Tongue (tissue), 1 donor: ENCODE measurements at regions not wholly inside any gene's neighbourhood (a gene's known extent, or its start where the extent isn't known, plus 50 kb on each side); places are given as distances from the start of the nearest gene placed in this dataset.
"Not testable (repeated sequence)": the region's sequence is repeated elsewhere in the genome, so short reads cannot be mapped to it uniquely, and the experiment has no call there.

ENCODE experiments used
- DNase-seq: peaks from one replicate; pipeline ENCODE4 v3.0.0-alpha.2; 2015

DNA sequence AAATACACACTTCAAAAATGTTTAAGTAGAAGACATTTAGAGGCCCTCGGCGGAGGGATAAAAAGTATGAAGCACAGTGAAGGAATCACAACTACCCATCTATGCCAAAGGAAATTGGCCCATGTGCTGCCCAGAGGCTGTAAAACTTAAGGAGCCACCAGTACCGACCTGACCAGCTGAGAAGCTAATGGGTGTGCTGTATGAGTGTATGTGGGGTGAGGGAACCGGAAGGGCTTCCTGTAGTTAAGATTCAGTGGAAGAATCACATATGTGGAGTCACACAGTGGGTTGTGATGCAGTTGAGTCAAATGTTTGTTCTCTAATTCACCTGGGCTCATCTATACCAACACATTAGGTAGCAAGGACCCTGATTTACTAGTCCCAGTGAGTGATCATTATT lies 516.0 kb upstream of the IL12A start:
- no peak for DNase-seq

DNA sequence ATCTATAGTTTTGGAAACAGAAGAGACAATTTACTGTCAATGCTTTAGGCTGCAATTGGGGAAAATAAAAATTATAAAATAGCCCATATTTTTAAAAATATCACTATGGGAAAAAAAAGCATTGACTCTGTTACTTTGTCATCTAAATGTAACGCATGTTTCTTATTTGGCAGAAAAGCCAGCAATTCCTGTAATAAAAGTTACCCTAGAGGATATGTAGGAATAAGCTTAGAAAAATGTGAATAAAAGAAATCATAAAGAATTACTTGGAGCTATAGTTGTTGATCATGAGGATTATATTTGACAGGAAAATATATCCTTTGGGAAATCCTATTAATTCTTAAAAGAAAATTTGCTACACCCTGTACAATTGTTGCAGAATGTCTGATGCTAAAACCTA lies 515.4 kb upstream of the IL12A start:
- DNase-seq, result peak; percentile 17

- DNase-seq, result no peak
These were observed 508.6 kb upstream of the IL12A start for GRCh38 chr3:159480046-159480445.

- DNase-seq, result no peak
These were observed 506.2 kb upstream of the IL12A start for GRCh38 chr3:159482241-159482993.

DNA sequence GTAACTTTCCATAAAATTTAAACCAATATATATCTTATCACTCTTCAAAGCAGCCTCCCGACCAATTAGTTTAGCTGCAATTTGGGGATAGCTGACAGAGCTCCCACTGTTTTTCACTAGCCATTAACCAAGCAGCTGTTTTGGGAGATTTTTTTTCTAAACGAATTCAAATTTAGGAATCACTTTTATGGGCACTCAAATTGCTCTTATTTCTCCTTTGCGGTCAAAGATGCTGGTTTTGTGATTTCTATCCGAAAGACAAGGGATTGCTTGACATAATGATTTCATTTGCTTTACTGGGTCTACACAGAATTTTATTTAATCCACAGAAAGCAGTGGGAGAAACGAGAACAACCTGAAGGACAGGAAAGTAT lies 505.7 kb upstream of the IL12A start:
- DNase-seq, result no peak

DNA sequence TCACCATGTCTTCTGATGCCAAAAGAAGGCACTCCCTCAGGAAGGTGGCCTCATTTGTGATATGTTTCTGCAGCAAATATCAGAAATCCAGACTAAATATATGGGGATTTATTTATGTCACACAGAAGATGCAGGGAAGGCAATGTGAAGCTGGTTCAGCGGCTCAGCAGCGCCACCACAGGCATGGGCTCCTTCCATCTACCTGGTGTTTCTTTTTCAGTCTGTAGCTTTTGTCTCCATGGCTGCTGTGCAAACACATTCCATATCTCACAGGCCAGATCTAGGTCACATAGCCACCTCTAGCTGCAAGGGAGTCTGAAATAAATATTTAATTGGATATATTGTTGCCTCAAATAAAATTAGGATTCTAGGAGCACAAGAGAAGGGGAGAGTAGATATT lies 502.1 kb upstream of the IL12A start:
- DNase-seq, result no peak

DNA sequence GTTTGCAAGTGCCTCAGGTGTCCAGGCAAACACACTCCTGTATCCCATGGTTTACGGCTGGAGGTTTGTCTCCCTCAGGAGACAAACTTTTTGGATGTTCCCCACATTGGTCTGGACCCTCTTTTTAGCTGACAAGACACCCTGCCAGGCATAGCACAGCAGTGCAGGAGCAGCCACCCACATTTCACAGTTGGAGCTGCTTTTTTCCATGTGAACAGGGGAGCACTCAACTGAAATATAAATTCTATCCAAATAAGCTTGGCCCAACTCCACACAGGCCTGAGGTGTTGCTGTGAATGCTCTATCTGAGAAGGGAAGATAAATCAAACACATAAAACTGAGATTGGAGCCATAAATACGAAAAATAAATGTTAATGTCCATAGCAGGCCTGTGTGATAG lies 501.3 kb upstream of the IL12A start:
- DNase-seq, result no peak

- no peak for DNase-seq
These were observed 500.0 kb upstream of the IL12A start for GRCh38 chr3:159488602-159489001.

DNA sequence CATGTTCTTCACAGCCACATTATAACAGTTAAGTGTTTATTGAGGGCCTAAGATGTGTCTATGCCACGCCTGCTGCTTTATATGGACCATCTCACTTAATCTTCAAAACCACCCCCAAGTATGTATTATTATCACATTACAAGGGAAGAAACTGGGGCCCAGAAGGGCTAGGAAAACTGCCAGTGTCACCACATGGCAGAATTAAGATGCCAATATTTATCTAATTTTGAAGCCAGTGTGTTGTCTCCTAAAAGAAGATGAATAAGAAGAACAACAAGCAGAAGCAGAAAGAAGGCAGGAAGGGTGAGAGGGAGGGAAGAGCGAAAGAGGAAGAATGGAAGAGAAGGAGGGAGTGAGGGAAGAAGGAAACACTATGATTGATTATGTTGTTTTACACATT lies 491.3 kb upstream of the IL12A start:
- no peak for DNase-seq

GRCh38 chr3:159499031-159499793 lies 489.4 kb upstream of the IL12A start:
- no peak for DNase-seq

GRCh38 chr3:159501029-159501428 lies 487.6 kb upstream of the IL12A start:
- no peak for DNase-seq

GRCh38 chr3:159502986-159503385 lies 485.6 kb upstream of the IL12A start:
- DNase-seq, result no peak

GRCh38 chr3:159510988-159511387 lies 477.6 kb upstream of the IL12A start:
- DNase-seq, result not testable (repeated sequence)

GRCh38 chr3:159513444-159513843 lies 475.2 kb upstream of the IL12A start:
- DNase-seq, result no peak

- no peak for DNase-seq
These were observed 474.7 kb upstream of the IL12A start for GRCh38 chr3:159513867-159514380.

GRCh38 chr3:159517105-159517504 lies 471.5 kb upstream of the IL12A start:
- no peak for DNase-seq

- DNase-seq, result no peak
These were observed 468.0 kb upstream of the IL12A start for GRCh38 chr3:159520638-159521037.

DNA sequence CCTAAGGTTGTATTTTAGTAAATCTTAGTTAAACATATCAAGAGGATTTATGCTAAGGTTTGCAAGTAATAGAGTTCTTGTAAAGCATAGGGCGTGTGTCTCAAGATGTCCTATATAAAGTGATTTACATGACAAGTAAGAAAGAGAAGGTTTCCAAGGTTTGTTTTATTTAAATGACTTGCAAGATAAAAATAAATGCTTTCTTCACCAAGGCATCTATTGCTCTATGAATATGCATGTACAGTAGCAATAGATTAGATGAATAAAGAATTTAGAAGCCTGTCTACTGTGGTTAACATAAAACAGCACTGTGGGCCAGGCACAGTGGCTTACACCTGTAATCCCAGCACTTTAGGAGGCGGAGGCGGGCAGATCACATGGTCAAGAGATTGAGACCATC lies 466.4 kb upstream of the IL12A start:
- DNase-seq, result no peak

GRCh38 chr3:159528251-159528895 lies 460.3 kb upstream of the IL12A start:
- no peak for DNase-seq

- DNase-seq, result no peak
These were observed 456.1 kb upstream of the IL12A start for GRCh38 chr3:159532577-159532976.

GRCh38 chr3:159534496-159534895 lies 454.1 kb upstream of the IL12A start:
- DNase-seq, result no peak

DNA sequence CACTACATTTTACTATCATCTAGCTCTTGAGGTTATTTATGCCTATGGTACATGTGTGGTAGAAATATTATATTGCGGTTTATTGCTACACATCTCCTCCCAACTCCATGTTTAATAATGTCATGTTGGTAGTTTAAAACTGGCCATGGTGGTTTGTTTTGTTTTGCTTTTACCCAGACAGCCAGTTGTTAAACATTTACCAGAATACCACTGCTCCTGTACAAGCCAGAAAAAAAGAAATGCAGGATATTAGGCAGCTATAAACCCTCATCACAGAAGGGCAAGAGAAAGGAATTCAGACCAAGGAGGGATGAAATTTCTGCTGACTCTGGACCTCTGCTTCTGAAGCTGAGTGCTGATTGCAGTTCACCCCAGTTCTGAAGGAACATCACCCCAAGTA lies 451.8 kb upstream of the IL12A start:
- no peak for DNase-seq

DNA sequence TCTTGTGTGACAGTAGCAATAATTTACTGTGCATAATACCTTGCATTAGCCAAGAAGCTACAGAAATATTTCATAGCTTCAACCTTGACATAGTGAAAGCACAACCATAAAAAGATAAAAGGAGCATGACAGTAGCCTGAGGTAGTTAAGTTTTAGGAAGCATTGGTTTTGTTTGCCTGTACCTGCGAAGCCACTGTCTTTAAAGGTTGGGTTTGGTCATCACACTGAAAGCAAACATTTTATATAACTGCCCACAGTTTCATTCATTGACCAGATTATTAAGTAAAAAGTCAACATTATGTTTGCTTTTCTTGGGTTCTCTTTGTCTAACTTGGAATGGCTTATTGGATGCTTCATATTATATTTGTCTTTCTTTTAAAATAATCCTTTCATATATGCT lies 450.1 kb upstream of the IL12A start:
- DNase-seq, result no peak
